ENCODE measurements at regions not wholly inside any gene's neighbourhood (a gene's known extent, or its start where the extent isn't known, plus 50 kb on each side); places are given as distances from the start of the nearest gene placed in this dataset.

DNA sequence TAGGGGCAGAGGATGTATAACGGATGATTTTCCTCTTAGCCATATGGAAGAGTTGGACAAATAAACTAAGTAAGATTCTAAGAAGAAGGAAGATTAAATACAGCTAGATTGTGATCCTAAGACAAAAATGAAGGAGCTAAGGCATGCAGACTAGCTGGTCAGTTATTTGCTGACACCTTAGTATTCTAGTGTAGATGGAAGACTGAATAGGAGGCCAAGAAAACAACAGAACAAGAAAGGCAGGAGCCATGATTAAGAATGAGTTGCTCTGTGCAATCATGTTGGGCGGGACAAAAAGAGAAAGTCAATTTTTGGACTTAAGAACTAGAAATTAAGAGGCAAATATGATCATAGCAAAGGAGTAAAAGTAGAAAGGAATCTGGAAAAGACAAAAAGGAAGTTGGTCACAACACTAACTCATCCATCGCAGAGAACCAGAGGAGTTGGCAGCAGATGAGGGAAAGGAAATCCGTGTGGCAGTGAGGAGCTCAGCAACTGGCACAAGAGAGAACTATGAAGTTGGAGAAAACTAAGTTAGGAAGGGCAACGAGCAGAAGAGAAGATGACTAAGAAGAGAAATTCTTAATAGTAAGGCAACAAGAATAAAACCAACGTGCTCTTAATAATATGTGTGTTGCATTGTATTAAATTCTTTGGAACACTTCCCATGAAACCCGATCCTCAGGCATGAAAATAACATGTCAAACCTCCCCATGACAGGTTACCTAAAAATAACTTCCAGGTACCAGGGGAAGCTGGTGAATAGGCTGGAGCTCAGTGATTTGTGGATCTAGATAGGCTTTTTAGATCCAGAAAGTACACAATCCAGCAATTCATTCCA is 234.4 kb downstream of the LTN1 start:
- TF ChIP-seq, protein P1, sequence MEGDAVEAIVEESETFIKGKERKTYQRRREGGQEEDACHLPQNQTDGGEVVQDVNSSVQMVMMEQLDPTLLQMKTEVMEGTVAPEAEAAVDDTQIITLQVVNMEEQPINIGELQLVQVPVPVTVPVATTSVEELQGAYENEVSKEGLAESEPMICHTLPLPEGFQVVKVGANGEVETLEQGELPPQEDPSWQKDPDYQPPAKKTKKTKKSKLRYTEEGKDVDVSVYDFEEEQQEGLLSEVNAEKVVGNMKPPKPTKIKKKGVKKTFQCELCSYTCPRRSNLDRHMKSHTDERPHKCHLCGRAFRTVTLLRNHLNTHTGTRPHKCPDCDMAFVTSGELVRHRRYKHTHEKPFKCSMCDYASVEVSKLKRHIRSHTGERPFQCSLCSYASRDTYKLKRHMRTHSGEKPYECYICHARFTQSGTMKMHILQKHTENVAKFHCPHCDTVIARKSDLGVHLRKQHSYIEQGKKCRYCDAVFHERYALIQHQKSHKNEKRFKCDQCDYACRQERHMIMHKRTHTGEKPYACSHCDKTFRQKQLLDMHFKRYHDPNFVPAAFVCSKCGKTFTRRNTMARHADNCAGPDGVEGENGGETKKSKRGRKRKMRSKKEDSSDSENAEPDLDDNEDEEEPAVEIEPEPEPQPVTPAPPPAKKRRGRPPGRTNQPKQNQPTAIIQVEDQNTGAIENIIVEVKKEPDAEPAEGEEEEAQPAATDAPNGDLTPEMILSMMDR (IDR thresholded peaks at IDR 0.05; ENCODE audit: low read depth, low read length, poor library complexity, severe bottlenecking) = no peak
- TF ChIP-seq EZH2phosphoT487 (IDR thresholded peaks at IDR 0.05; ENCODE audit: borderline replicate concordance, low read length) = no peak
